NT2/D1 (cell line): ENCODE measurements at regions not wholly inside any gene's neighbourhood (a gene's known extent, or its start where the extent isn't known, plus 50 kb on each side); places are given as distances from the start of the nearest gene placed in this dataset.

Source experiments
- DNase-seq: peaks from one replicate; pipeline ENCODE4 v3.0.0-alpha.2; 2011; ENCODE audit warnings: low read depth, low spot score
- H3K27me3 ChIP-seq: 2 replicates; pipeline ENCODE4 v1.6.0; 2011; ENCODE audit warnings: mild to moderate bottlenecking; ENCODE audit not compliant: insufficient read length, insufficient read depth
- H3K36me3 ChIP-seq: 2 replicates; pipeline ENCODE4 v1.6.1; 2011; ENCODE audit warnings: mild to moderate bottlenecking, low read length, mixed read lengths; ENCODE audit not compliant: insufficient read depth, insufficient read length
- H3K4me1 ChIP-seq: 2 replicates; pipeline ENCODE4 v1.5.1; 2011; ENCODE audit not compliant: insufficient read depth, insufficient read length
- H3K4me3 ChIP-seq: 2 replicates; pipeline ENCODE4 v1.5.1; 2011; ENCODE audit warnings: low read depth; ENCODE audit not compliant: insufficient read length
- H3K9ac ChIP-seq: 2 replicates; pipeline ENCODE4 v1.6.0; 2011; ENCODE audit warnings: low read depth; ENCODE audit not compliant: insufficient read length
- H3K9me3 ChIP-seq: 2 replicates; pipeline ENCODE4 v1.5.1; 2011; ENCODE audit warnings: mild to moderate bottlenecking, low read length; ENCODE audit not compliant: insufficient read depth
- SUZ12 ChIP-seq: IDR thresholded peaks from 2 replicates; pipeline ENCODE4 v1.6.1; 2011; ENCODE audit not compliant: insufficient read length, insufficient read depth; ENCODE audit errors: extremely low read depth
- YY1 ChIP-seq: IDR thresholded peaks from 2 replicates; pipeline ENCODE4 v1.6.1; 2011; ENCODE audit not compliant: insufficient read length, insufficient read depth
- ZNF274 ChIP-seq: IDR thresholded peaks from 2 replicates; pipeline ENCODE4 v1.6.1; 2011; ENCODE audit warnings: mild to moderate bottlenecking, low read depth, low read length

GRCh38 chr18:73920033-73920432 lies 227.6 kb downstream of the FBXO15 start:
- H3K9me3 ChIP-seq = no peaks in the 10 kb centered on the region
- no peaks in the 10 kb centered on the region for H3K4me1 ChIP-seq
- H3K27me3 ChIP-seq = no peaks in the 10 kb centered on the region
- DNase-seq = no peak
- no peaks in the 10 kb centered on the region for H3K36me3 ChIP-seq
- TF ChIP-seq YY1 (no peak), SUZ12 (no peak), ZNF274 (no peak)
- H3K9ac ChIP-seq = no peak overlapping the region
- no peak overlapping the region for H3K4me3 ChIP-seq

- H3K9me3 ChIP-seq = no peaks in the 10 kb centered on the region
- H3K27me3 ChIP-seq = no peaks in the 10 kb centered on the region
- no peak for TF ChIP-seq ZNF274
- TF ChIP-seq SUZ12 = no peak
- TF ChIP-seq YY1 = no peak
- no peak for DNase-seq
- H3K4me1 ChIP-seq = no peaks in the 10 kb centered on the region
- H3K36me3 ChIP-seq = no peaks in the 10 kb centered on the region
- H3K4me3 ChIP-seq = no peak overlapping the region
- H3K9ac ChIP-seq = no peak overlapping the region
Observed at GRCh38 chr18:73918816-73919215, 228.8 kb downstream of the FBXO15 start.

GRCh38 chr18:73917046-73917445 lies 230.6 kb downstream of the FBXO15 start:
- DNase-seq = no peak
- no peaks in the 10 kb centered on the region for H3K36me3 ChIP-seq
- H3K9ac ChIP-seq = no peak overlapping the region
- TF ChIP-seq ZNF274 (no peak), SUZ12 (no peak), YY1 (no peak)
- H3K4me3 ChIP-seq = no peak overlapping the region
- no peaks in the 10 kb centered on the region for H3K27me3 ChIP-seq
- no peaks in the 10 kb centered on the region for H3K9me3 ChIP-seq
- no peaks in the 10 kb centered on the region for H3K4me1 ChIP-seq

- Histone ChIP-seq H3K4me1 (no peaks in the 10 kb centered on the region), H3K9ac (no peak overlapping the region), H3K36me3 (no peaks in the 10 kb centered on the region), H3K27me3 (no peaks in the 10 kb centered on the region), H3K4me3 (no peak overlapping the region), H3K9me3 (no peaks in the 10 kb centered on the region)
- DNase-seq = no peak
- TF ChIP-seq SUZ12 (no peak), YY1 (no peak), ZNF274 (no peak)
Observed at GRCh38 chr18:73913505-73913904, 234.1 kb downstream of the FBXO15 start.

- Histone ChIP-seq H3K27me3 (no peaks in the 10 kb centered on the region), H3K4me3 (no peak overlapping the region), H3K4me1 (no peaks in the 10 kb centered on the region), H3K9me3 (no peaks in the 10 kb centered on the region), H3K9ac (no peak overlapping the region), H3K36me3 (no peaks in the 10 kb centered on the region)
- TF ChIP-seq YY1 (no peak), SUZ12 (no peak), ZNF274 (no peak)
- peak; percentile 20 for DNase-seq
Observed at GRCh38 chr18:73908323-73908722, 239.3 kb downstream of the FBXO15 start.

GRCh38 chr18:73901566-73901965 lies 246.1 kb downstream of the FBXO15 start:
- Histone ChIP-seq H3K27me3 (no peaks in the 10 kb centered on the region), H3K36me3 (no peaks in the 10 kb centered on the region), H3K9me3 (no peaks in the 10 kb centered on the region), H3K9ac (no peak overlapping the region), H3K4me1 (no peaks in the 10 kb centered on the region), H3K4me3 (no peak overlapping the region)
- no peak for DNase-seq
- TF ChIP-seq YY1 = no peak
- no peak for TF ChIP-seq SUZ12
- TF ChIP-seq ZNF274 = no peak

GRCh38 chr18:73901151-73901550 lies 246.5 kb downstream of the FBXO15 start:
- Histone ChIP-seq H3K27me3 (no peaks in the 10 kb centered on the region), H3K4me1 (no peaks in the 10 kb centered on the region), H3K9ac (no peak overlapping the region), H3K4me3 (no peak overlapping the region), H3K9me3 (no peaks in the 10 kb centered on the region), H3K36me3 (no peaks in the 10 kb centered on the region)
- no peak for DNase-seq
- TF ChIP-seq ZNF274 (no peak), YY1 (no peak), SUZ12 (no peak)
